ENCODE measurements at regions not wholly inside any gene's neighbourhood (a gene's known extent, or its start where the extent isn't known, plus 50 kb on each side); places are given as distances from the start of the nearest gene placed in this dataset.

DNA sequence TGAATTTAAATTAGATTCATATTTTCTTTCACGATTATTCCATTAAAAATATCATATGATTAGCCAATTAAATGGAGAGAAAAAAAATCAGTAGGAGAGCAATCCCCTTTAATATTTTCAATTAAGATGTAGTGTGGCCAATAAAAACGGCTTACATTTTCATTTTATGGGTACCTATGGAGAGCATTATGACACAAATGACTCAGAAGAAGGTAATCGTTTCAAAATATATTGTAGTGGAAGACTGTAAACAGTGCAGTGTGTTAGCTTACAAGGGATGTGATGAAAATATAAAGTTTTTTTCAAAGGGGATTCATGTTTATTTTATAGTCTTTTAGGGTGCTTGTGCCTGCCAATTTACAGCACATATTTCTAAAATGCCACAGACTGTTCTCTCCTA is 1507.4 kb upstream of the CELF4 start:
- DNase-seq = no peak

DNA sequence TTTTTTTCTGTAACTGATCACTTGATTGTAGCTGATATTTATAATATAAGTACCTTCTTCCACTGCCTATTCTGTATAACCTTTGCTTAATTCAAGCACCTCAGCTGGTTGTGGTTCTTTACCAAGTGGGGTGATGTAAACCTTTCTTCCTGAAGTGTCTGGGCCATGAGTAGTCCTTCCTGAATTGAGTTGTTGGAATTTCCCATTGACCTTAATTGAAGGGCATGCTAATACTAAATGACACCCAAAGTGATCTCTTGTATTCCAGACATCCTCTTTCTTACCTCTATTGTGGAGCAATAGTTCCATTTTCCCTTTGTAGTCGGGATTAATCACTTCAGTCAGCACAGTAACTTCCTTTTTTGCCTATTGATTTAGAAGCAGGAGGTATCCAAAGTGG is 1496.8 kb upstream of the CELF4 start:
- peak; percentile 3 for DNase-seq

DNA sequence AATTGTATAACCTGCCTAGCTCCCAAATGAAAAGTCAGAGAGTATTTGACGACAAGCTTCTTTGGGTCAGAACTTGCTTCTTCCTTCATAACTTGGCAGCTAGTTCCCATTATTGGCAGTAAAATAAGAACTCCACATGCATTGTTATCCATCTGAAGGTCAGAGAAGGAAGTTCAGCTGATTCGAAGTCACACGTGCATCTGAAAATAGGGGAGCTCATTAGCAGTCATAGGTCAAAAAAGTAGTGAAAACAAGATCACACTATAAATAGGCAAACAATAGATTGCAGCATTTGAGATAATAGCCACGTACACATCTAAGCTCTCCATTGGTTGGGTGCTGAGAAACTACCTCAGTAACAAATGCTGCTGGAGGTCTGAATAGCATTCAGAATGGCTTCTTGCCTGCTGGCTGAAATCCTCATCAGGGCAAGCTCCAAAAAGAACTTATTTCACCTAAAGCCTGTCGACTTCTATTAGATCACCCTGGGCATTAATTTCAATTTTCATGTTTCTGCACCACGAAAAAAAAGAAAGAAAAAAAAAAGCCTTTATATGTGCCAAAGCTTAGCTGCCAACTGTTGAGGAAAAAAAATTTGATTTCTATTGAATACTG is 1492.9 kb upstream of the CELF4 start:
- DNase-seq = no peak

DNA sequence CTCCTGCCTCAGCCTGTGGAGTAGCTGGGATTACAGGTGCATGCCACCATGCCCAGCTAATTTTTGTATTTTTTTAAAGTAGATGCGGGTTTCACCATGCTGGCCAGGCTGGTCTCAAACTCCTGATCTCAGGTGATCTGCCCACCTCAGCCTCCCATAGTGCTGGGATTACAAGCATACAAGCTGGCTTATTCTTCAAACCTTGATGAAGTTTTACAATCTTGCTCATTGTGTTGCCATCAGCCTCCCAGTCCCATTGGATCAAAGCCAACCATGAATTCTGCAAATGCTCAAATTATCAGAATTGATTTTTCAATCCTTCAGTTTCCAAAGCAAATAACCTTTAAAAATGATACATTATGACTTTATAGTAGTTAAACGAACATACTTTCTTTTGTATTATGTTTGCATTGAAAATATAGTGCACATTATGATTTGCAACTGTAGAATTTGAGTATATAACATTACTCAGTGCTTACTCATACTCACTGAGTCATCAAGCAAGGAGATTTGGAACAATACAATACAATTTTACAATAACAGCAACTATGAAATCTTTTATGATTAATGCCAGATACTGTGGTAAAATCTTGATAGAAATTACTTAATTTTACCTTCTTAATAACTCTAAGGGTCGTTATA is 1491.9 kb upstream of the CELF4 start:
- DNase-seq = no peak

DNA sequence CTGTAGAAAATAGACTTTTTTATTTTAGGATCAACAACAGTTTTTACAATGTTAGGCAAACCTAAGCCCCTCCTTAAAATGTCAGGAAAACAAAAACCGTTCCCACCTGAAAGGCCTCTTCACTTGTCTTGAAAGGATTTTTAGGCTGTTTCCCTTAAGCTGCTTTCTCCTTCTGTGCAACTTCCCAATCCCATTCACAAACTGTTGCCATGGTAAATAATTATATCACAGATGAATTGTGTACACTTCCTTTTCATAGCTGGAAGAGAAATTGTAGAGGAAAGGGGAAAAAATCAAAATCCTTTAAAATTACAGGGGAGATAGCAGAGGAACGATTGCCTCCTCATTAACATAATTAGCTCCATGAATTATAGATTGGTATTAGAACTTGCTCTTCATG is 1488.0 kb upstream of the CELF4 start:
- no peak for DNase-seq

DNA sequence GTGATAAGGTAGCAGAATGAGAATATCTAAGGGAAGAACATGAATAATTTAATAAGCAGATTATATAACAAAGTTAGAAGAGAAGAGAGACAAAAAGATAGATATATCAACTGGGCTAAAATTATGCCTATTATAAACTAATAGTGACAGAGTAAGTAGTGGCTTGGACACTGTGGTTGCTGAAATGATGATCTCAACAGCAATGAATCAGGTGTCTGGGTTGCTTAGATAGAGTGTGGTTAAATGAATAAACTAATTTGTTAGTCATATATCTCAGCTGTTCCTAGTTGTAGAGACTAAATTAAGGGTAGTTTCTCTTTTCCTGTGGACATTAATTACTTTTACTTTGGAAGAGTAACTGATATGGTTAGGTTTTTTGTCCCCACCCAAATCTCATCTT is 1485.4 kb upstream of the CELF4 start:
- DNase-seq = no peak

DNA sequence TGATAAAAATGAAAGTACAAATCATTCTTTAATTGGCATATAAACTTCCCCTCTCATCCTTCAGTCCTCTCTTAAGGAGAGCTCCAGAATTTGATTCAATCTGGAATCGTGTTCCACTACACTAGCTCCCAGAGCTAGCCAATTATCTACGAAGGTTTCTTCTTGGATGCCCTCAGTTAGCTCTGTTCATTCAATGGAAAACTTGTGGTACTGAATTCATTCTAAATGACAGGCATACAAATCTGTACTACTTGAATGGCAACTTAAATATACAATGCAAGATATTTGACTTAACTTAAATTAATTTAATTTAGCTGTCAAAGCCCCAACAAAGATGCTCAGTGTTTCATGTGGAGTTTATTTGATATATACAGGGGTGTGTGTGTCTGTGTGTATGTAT is 1474.2 kb upstream of the CELF4 start:
- no peak for DNase-seq

DNA sequence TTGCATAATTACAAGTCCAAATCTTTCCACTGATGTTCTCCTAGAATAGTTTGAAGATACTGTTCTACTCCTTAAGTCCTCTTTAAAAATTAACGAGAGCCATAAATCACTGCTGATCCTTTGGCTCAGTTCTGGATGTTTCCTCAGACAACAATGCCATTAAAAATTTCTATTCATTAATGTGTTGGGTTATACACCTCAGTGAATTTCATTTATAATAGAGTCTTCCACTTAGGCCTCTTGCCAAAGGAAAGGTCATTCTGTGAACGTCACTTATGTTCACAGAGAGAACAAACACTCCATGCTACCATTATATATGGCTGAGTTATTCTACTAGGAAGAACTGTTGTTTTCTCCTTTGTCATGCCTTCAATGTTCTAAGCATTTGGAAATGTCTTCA is 1472.3 kb upstream of the CELF4 start:
- DNase-seq = no peak

DNA sequence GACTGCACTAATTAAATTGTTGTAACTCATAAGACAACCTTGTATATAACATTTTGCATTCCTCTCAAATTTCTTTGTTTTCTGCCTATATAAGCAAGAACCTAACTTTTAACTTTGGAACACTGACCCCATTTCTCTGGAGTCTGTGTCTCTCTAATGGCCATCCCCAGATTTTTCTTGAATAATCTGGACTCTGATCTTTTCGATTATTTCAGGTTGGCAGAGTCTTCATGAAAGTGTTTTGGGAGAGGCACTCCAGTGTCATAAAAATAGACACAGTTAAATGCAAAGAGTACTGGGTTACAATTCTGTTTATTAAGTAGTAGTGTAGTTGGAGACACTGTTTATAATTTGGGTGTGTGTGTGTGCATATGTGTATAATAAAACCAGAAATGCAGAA is 1467.7 kb upstream of the CELF4 start:
- DNase-seq = no peak

DNA sequence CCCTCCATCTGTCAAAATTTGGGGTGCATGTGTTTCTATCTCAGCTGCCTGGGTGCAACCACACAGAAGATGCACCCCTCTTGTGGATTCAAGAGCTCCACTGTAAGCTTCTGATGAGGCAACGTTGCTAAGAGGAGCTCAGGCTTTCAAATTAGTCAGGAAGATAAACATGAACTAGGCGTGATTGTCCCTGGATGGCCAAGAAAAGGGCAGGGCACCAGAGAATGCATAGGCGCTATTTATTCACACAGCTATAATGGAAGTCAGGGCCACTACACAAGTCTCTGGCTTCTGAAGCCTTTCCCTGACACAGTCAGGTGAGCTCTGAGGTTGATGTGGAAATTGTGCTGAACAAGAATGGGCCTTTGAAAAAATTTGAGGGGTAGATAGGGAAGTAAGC is 1466.0 kb upstream of the CELF4 start:
- DNase-seq = no peak

DNA sequence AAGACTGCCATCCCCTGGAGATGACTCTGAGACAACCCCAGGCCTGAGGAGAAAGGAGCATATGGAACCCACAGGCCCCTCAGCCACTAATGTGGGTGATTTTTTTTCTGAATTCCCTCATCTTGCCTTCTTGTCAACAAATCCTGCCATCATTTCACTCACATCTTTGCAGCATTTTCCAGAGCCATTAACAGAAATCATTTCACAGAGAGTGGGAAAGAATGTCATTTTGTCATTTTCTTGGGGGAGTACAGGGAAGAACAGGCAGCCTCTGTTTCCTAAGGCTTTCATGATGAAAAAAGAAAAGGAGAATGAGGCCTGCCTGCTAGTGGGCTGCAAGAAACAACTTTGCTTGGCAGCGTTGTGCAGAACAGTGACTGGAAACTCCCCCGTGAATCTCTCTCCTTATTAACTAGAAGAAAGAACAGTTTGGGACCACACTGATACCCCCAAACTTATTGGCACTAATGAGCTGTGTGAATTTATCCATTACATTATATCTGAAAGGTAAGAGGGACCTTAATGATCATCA is 1464.6 kb upstream of the CELF4 start:
- no peak for DNase-seq

DNA sequence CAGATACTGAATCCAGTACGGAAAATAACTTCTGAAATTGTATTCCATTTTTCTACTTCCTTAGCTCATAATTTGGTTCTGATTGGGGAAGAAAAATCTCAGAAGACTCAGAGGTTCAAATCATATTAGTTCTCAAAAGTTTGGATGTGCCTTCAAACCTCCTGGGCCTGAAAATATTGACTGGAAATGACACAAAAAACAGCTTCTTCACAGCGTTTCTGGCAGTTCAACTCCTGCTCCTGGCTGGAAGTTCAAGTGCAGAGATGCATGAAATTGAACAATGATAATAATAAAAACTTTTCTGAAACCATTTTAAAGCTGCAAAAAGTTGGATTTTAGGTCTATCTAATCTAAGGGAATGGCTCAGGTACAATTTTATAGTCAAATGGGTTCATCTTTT is 1459.9 kb upstream of the CELF4 start:
- DNase-seq = no peak

DNA sequence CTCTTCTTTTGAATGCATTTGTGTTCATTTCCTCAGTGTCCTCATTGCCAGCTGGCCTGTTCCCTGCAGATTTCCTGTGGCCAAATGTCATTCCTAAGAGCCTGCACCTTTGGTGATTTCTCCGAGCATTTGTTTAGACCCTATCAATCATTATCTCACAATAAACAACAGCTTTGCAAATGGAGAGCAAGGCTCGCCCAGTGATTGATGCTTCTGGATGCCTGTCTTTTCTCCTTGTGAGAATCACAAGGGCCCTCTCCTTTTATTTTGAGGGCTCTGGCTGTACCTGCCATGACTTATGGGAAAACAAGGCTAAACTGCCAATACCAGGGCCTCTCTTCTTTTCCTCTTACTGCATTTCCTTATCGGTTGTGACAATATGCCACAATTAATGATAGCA is 1454.4 kb upstream of the CELF4 start:
- no peak for DNase-seq

DNA sequence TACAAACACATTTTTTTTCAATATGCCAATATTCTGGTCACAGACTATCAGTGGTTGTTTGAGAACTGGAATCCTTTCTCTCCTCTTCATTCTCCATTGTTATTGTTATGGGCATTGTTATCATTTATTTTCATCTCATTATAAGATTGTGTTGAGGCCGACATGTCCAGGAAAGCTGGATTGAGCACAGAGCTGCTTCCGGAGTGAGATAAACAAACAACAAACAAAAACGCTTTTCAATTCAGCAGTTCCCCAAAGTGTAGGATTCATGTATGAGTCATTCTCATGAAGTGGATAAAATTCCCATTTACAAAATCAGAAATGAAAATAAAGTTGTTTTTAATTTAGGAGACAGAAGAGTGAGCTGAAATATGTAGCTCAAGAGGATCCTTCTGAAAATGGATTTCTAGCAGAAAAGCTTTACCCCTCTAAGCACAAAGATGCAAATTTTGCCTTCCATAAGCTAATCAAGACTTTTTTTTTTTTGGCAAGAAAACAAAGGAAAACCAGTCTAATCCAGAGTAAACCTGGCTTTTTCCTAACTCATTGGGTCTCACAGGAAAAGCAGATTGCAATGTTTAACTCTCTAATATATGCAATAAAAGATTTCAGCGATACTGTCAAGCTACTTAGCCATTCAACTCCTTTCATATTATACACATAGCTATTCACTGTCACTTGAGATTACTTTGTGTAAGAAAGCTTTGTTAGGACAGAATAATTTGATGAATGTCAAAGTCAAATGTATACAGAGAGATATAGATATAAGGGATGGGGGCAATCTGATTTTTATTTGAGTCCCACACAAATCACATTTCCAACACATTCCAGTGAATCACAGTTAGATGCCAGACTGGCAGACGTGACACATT is 1441.7 kb upstream of the CELF4 start:
- DNase-seq = no peak

DNA sequence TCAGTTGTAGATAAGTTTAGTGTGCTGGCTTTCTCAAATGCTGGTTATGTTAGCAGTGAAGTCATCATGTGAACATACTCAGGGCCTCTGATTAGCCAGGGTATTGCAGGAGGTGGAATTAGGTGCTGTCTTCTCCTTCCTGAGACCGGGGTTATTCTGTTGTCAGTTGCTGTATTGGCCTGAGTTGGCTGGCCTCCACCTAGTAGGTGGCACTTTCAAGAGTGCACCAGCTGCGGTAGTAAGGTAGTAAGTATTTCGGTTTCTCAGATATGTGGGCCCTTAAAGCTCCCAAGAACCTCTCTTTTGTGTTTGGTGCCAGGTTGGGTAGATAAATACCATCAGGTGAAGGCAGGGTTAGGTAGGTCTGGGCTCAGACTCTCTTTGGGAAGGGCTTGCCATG is 1430.5 kb upstream of the CELF4 start:
- DNase-seq = no peak

DNA sequence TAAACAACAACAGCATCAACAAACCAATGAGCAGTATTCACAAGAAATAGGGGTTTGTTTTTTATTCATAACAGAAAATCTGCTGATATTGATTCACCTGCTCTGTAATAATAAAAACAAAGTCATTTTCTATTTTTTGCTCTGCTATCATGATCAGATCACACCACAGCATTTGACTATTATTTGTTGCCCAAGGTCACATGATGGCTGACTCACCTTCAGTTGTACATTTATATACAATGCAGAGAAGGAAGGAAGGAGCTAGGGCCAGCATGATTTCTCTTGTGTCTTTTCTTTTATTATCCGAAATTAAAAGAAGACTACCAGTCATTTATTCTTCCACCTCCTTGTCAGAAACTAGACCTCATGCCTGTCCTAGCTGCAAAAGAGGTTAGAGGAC is 1427.7 kb upstream of the CELF4 start:
- DNase-seq = no peak

DNA sequence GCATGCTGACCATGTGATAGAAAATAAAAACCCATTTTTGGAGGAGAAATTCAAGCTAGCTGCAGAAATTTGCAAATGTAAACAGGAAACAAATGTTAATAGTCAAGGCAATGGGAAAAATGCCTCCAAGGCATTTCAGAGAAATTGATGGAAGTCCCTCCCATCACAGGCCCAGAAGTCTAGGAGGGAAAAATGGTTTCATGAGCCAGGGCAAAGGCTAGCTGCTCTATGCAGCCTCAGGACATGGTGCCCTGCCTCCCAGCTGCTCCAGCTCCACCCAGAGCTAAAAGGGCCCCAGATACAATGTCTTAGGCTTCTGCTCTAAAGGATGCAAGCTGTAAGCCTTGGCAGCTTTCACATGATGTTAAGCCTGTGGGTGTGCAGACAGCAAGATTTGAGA is 1419.4 kb upstream of the CELF4 start:
- no peak for DNase-seq

DNA sequence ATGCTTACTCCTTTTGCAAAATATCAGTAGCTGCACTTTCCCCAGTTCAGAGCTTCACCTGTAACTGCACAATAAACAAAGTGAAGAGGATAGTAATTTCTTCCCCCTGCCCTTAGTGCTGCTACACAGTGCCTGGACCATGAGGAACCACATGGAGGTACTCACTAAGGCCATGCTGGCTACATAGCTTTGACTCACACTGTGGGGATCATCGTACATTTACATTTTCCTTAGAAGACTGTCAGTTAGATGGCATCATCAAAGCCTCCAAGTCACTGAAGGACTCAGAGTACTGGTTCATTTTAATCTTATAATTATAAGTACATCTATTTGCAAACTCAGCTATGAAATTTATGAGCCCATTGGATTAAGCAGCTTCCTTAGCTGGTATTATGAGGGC is 1416.5 kb upstream of the CELF4 start:
- no peak for DNase-seq

DNA sequence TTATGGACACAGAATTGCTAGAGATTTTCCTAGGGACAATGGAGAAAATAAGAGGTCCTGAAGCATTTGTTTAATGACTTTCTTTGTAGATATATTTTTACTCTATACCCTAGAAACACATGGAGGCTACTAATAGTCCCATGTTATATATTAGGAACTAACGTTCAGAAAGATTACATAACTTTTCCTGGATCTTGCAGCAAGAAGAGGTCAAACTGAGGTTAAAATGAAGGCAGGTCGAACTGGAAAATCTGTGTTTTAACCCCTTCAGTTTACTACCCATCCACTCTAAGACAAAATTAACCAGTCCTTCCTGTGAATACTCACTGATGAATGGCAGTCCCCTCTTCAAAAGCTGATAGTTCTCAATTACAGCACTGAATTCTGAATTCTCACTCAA is 1415.8 kb upstream of the CELF4 start:
- DNase-seq = no peak

DNA sequence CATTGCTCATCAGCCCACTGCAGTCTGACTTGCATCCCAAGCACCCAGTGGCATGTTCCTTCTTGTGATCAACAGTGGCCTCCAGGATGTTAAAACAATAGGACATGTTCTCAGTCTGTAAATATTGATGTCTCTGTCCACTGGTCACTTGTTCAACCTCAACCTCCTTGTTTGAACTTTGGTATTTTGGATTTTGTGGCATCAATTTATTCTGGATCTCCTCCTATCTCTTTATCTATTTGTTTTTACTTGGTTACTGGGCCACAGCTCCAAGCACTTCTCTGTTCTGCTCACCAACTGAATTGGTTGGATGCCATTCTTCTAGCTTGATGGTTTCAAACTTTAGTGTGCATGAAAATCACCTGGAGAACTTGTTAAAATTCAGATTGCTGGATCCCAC is 1414.8 kb upstream of the CELF4 start:
- DNase-seq = no peak

DNA sequence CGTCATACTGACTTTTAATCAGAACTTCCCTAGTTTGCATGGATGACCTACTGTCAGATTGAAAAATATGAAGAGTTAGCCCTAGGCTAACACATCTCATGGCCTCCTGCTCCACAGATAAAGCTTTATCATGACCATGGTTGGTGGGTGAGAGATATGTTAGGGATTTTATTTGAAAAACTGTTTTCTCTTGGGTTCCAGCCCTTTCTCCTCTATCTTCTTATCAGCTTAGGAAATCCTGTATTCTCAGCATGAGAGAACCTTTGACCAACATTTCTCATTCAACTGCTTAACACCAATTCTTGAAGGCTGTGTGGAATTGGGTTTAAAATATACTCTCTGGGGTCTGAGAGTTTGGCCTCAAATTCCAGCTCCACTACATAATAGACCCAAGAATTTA is 1407.0 kb upstream of the CELF4 start:
- DNase-seq = no peak

DNA sequence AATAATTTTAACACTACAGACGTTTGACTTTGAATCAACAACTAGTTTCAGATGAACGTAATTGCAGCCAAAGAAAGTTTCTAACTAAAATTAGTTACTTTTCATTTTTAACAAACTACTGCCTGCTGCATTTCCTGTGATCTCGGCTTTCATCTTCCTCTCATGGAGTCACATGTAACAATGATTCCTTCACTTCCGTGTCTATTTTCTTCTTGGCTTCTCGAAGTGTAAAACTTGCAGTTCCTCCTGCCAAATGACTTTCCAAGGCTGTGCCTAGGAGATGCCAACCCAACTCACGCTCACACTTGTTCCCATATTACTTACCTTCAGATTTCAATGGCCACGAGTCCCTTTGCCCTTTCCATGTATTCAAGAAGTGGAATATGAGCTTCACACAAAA is 1406.3 kb upstream of the CELF4 start:
- DNase-seq = no peak

DNA sequence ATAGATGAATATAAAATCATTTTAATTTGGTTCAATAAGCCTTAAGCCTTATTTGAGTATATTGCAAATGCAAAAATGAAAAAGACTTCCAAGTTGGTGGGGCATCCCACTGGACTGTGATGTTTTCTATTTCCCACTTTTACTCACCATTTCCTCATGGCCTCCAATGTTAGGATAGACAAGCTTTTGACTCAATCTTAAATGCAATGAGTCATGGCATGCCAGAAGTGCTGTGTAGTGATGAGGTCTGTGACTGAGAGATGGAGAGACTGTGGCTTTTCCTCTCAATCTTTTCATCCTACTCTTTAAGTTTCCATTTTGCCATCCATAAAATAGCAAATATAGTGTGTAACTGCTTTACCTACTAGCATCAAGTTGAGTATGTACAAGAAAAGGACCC is 1401.2 kb upstream of the CELF4 start:
- DNase-seq = no peak
